ENCODE measurements at regions not wholly inside any gene's neighbourhood (a gene's known extent, or its start where the extent isn't known, plus 50 kb on each side); places are given as distances from the start of the nearest gene placed in this dataset.

GRCh38 chr12:107485731-107486130 lies 199.9 kb upstream of the PWP1 start:
- ATAC-seq (ENCODE audit: low FRiP score): no peak
- DNase-seq: no peak

GRCh38 chr12:107486140-107486892 lies 199.3 kb upstream of the PWP1 start:
- intact Hi-C loops (cut with DNase I): no loop called here
- H3K4me1 ChIP-seq (ENCODE audit: control insufficient read depth in 1 of 2, insufficient read depth in 2 of 2, low read length in 2 of 2): no peaks in the 10 kb centered on the region
- 68 to 80% methylated on average over 2 of the region's 2 CpGs for WGBS, 2 donors
- no peak for DNase-seq
- no peak for ATAC-seq (ENCODE audit: low FRiP score)
- no peak overlapping the region for H3K27ac ChIP-seq (ENCODE audit: low read depth in 1 of 2, low read length in 2 of 2)
- no peak overlapping the region for H3K4me3 ChIP-seq (ENCODE audit: low read length in 2 of 2)
- no peaks in the 10 kb centered on the region for H3K27me3 ChIP-seq (ENCODE audit: control insufficient read depth in 1 of 2, insufficient read depth in 2 of 2, low read length in 1 of 2)
- H3K9me3 ChIP-seq (ENCODE audit: control insufficient read depth, low read length): no peaks in the 10 kb centered on the region
- no peaks in the 10 kb centered on the region for H3K36me3 ChIP-seq (ENCODE audit: control insufficient read depth in 1 of 2, insufficient read depth in 2 of 2, low read length in 1 of 2)

More at GRCh38 chr12:107485731-107486130, 199.9 kb upstream of the PWP1 start:
- Histone ChIP-seq H3K27me3 (ENCODE audit: control insufficient read depth in 1 of 2, insufficient read depth in 2 of 2, low read length in 1 of 2) (no peaks in the 10 kb centered on the region), H3K4me3 (ENCODE audit: low read length in 2 of 2) (no peak overlapping the region), H3K27ac (ENCODE audit: low read depth in 1 of 2, low read length in 2 of 2) (no peak overlapping the region), H3K4me1 (ENCODE audit: control insufficient read depth in 1 of 2, insufficient read depth in 2 of 2, low read length in 2 of 2) (no peaks in the 10 kb centered on the region), H3K9me3 (ENCODE audit: control insufficient read depth, low read length) (no peaks in the 10 kb centered on the region), H3K36me3 (ENCODE audit: control insufficient read depth in 1 of 2, insufficient read depth in 2 of 2, low read length in 1 of 2) (no peaks in the 10 kb centered on the region)
- 39 to 57% methylated on average over 1 of the region's 1 CpG for WGBS, 2 donors
- intact Hi-C loops (cut with DNase I): no loop called here

- intact Hi-C loops (cut with DNase I): no loop called here
- H3K36me3 ChIP-seq (ENCODE audit: control insufficient read depth in 1 of 2, insufficient read depth in 2 of 2, low read length in 1 of 2): no peaks in the 10 kb centered on the region
- no peak overlapping the region for H3K4me3 ChIP-seq (ENCODE audit: low read length in 2 of 2)
- H3K27me3 ChIP-seq (ENCODE audit: control insufficient read depth in 1 of 2, insufficient read depth in 2 of 2, low read length in 1 of 2): no peaks in the 10 kb centered on the region
- no peak overlapping the region for H3K27ac ChIP-seq (ENCODE audit: low read depth in 1 of 2, low read length in 2 of 2)
- H3K9me3 ChIP-seq (ENCODE audit: control insufficient read depth, low read length): no peaks in the 10 kb centered on the region
- no peak for ATAC-seq (ENCODE audit: low FRiP score)
- no peaks in the 10 kb centered on the region for H3K4me1 ChIP-seq (ENCODE audit: control insufficient read depth in 1 of 2, insufficient read depth in 2 of 2, low read length in 2 of 2)
- 88 to 90% methylated on average over 2 of the region's 2 CpGs for WGBS, 2 donors
- DNase-seq: no peak
Measured at GRCh38 chr12:107487011-107487680, 198.5 kb upstream of the PWP1 start.

- no peak overlapping the region for H3K4me3 ChIP-seq (ENCODE audit: low read length in 2 of 2)
- no peaks in the 10 kb centered on the region for H3K9me3 ChIP-seq (ENCODE audit: control insufficient read depth, low read length)
- DNase-seq (no peak), ATAC-seq (ENCODE audit: low FRiP score) (no peak)
- no peaks in the 10 kb centered on the region for H3K4me1 ChIP-seq (ENCODE audit: control insufficient read depth in 1 of 2, insufficient read depth in 2 of 2, low read length in 2 of 2)
- H3K36me3 ChIP-seq (ENCODE audit: control insufficient read depth in 1 of 2, insufficient read depth in 2 of 2, low read length in 1 of 2): no peaks in the 10 kb centered on the region
- WGBS, 2 donors: 87% methylated on average over 2 of the region's 2 CpGs
- intact Hi-C loops (cut with DNase I): no loop called here
- H3K27me3 ChIP-seq (ENCODE audit: control insufficient read depth in 1 of 2, insufficient read depth in 2 of 2, low read length in 1 of 2): no peaks in the 10 kb centered on the region
- H3K27ac ChIP-seq (ENCODE audit: low read depth in 1 of 2, low read length in 2 of 2): no peak overlapping the region
Measured at GRCh38 chr12:107488666-107489065, 196.9 kb upstream of the PWP1 start.

- H3K36me3 ChIP-seq (ENCODE audit: control insufficient read depth in 1 of 2, insufficient read depth in 2 of 2, low read length in 1 of 2): no peaks in the 10 kb centered on the region
- ATAC-seq (ENCODE audit: low FRiP score) (no peak), DNase-seq (no peak)
- 95 to 100% methylated on average over 3 of the region's 3 CpGs for WGBS, 2 donors
- H3K27me3 ChIP-seq (ENCODE audit: control insufficient read depth in 1 of 2, insufficient read depth in 2 of 2, low read length in 1 of 2): no peaks in the 10 kb centered on the region
- intact Hi-C loops (cut with DNase I): no loop called here
- H3K4me3 ChIP-seq (ENCODE audit: low read length in 2 of 2): no peak overlapping the region
- H3K27ac ChIP-seq (ENCODE audit: low read depth in 1 of 2, low read length in 2 of 2): no peak overlapping the region
- no peaks in the 10 kb centered on the region for H3K9me3 ChIP-seq (ENCODE audit: control insufficient read depth, low read length)
- H3K4me1 ChIP-seq (ENCODE audit: control insufficient read depth in 1 of 2, insufficient read depth in 2 of 2, low read length in 2 of 2): no peaks in the 10 kb centered on the region
Measured at GRCh38 chr12:107490010-107490409, 195.6 kb upstream of the PWP1 start.

GRCh38 chr12:107491856-107492255 lies 193.7 kb upstream of the PWP1 start:
- DNase-seq: no peak
- WGBS, 2 donors: 72 to 75% methylated on average over 9 of the region's 9 CpGs
- ATAC-seq (ENCODE audit: low FRiP score): no peak
- Histone ChIP-seq H3K27ac (ENCODE audit: low read depth in 1 of 2, low read length in 2 of 2) (no peak overlapping the region), H3K27me3 (ENCODE audit: control insufficient read depth in 1 of 2, insufficient read depth in 2 of 2, low read length in 1 of 2) (no peaks in the 10 kb centered on the region), H3K36me3 (ENCODE audit: control insufficient read depth in 1 of 2, insufficient read depth in 2 of 2, low read length in 1 of 2) (no peaks in the 10 kb centered on the region), H3K4me3 (ENCODE audit: low read length in 2 of 2) (no peak overlapping the region), H3K4me1 (ENCODE audit: control insufficient read depth in 1 of 2, insufficient read depth in 2 of 2, low read length in 2 of 2) (no peaks in the 10 kb centered on the region), H3K9me3 (ENCODE audit: control insufficient read depth, low read length) (no peaks in the 10 kb centered on the region)
- intact Hi-C loops (cut with DNase I): no loop called here

GRCh38 chr12:107492393-107493134 lies 193.0 kb upstream of the PWP1 start:
- no peak overlapping the region for H3K4me3 ChIP-seq (ENCODE audit: low read length in 2 of 2)
- H3K27ac ChIP-seq (ENCODE audit: low read depth in 1 of 2, low read length in 2 of 2): no peak overlapping the region
- H3K9me3 ChIP-seq (ENCODE audit: control insufficient read depth, low read length): no peaks in the 10 kb centered on the region
- no peak for ATAC-seq (ENCODE audit: low FRiP score)
- no peaks in the 10 kb centered on the region for H3K36me3 ChIP-seq (ENCODE audit: control insufficient read depth in 1 of 2, insufficient read depth in 2 of 2, low read length in 1 of 2)
- intact Hi-C loops (cut with DNase I): no loop called here
- WGBS, 2 donors: 77 to 78% methylated on average over 6 of the region's 6 CpGs
- no peak for DNase-seq
- H3K4me1 ChIP-seq (ENCODE audit: control insufficient read depth in 1 of 2, insufficient read depth in 2 of 2, low read length in 2 of 2): no peaks in the 10 kb centered on the region
- no peaks in the 10 kb centered on the region for H3K27me3 ChIP-seq (ENCODE audit: control insufficient read depth in 1 of 2, insufficient read depth in 2 of 2, low read length in 1 of 2)

GRCh38 chr12:107493135-107493494 lies 192.5 kb upstream of the PWP1 start:
- Histone ChIP-seq H3K27ac (ENCODE audit: low read depth in 1 of 2, low read length in 2 of 2) (no peak overlapping the region), H3K27me3 (ENCODE audit: control insufficient read depth in 1 of 2, insufficient read depth in 2 of 2, low read length in 1 of 2) (no peaks in the 10 kb centered on the region), H3K4me3 (ENCODE audit: low read length in 2 of 2) (no peak overlapping the region)

More at GRCh38 chr12:107493135-107493494, 192.5 kb upstream of the PWP1 start:
- 80% methylated on average over 4 of the region's 4 CpGs for WGBS, 2 donors
- no peaks in the 10 kb centered on the region for H3K4me1 ChIP-seq (ENCODE audit: control insufficient read depth in 1 of 2, insufficient read depth in 2 of 2, low read length in 2 of 2)
- H3K36me3 ChIP-seq (ENCODE audit: control insufficient read depth in 1 of 2, insufficient read depth in 2 of 2, low read length in 1 of 2): no peaks in the 10 kb centered on the region
- H3K9me3 ChIP-seq (ENCODE audit: control insufficient read depth, low read length): no peaks in the 10 kb centered on the region
- ATAC-seq (ENCODE audit: low FRiP score) (no peak), DNase-seq (no peak)
- intact Hi-C loops (cut with DNase I): no loop called here
